ENCODE measurements at regions not wholly inside any gene's neighbourhood (a gene's known extent, or its start where the extent isn't known, plus 50 kb on each side); places are given as distances from the start of the nearest gene placed in this dataset.

DNA sequence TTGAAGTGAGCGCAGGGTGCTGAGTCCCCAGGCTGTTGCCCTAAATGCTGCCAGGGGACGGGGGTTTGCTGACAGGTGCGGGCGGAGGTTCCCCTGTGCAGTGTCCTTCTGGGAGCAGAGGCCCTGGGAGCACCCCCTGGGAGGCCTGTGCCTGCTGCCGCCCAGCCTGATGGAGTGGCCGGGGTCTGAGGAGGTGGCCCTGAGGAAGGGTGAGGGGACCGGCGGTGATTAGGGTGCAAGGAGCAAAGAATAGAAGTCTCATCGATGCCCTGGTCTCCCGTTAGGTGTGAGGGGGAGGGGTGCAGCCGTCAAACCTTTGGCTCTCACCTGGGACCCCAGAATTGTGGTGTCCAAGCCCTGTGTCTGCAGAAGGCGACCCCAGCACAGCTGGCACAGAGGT, 1294.7 kb downstream of the BRD1 start:
- Histone ChIP-seq H3K27ac (ENCODE audit: extremely low read length, insufficient read depth, low read length) (no peak overlapping the region), H3K36me3 (replicated peaks in 1 of 2; ENCODE audit: control insufficient read depth in 1 of 2, insufficient read depth in 2 of 2, low read length in 2 of 2) (no peaks in the 10 kb centered on the region), H3K4me2 (ENCODE audit: low read depth, low read length) (no peak overlapping the region), H3K27me3 (ENCODE audit: control insufficient read depth in 1 of 2, insufficient read depth in 2 of 2, low read length in 2 of 2) (peaks cover 15 to 70% of the 10 kb centered on the region in 2 experiments), H3K79me2 (ENCODE audit: insufficient read depth, low read length) (no peaks in the 10 kb centered on the region), H3K9me3 (ENCODE audit: low read length) (no peaks in the 10 kb centered on the region), H3K9ac (ENCODE audit: insufficient read depth, low read depth, low read length) (no peak overlapping the region), H3K4me1 (ENCODE audit: insufficient read depth, low read length) (no peaks in the 10 kb centered on the region), H2AFZ (ENCODE audit: low read length) (no peak overlapping the region), H4K20me1 (ENCODE audit: insufficient read depth, low read length) (no peaks in the 10 kb centered on the region), H3K4me3 (replicated peaks in 1 of 3; ENCODE audit: insufficient read depth in 1 of 3, low read depth in 2 of 3, low read length in 3 of 3) (no peak overlapping the region)
- intact Hi-C loops (cut with micrococcal nuclease; ENCODE audit: unreplicated experiment) (no loop called here), in situ Hi-C loops (cut with HindIII; ENCODE audit: extremely low pct_ligation_motif_present, low pct_unique_long_range_greater_than_20kb) (no loop called here)
- 11% methylated on average over 7 of the region's 12 CpGs for WGBS (ENCODE audit: low lambda C conversion rate)
- no peak for FAIRE-seq
- no peak for ATAC-seq
- no TSS peak for BruUV-seq (replicated peaks)
- TF ChIP-seq ZNF720 (CRISPR knock-in tag; IDR thresholded peaks at IDR 0.05) (no peak), CEBPB (IDR thresholded peaks at IDR 0.05; ENCODE audit: borderline replicate concordance, low read depth, low read length) (no peak), ARNT (IDR thresholded peaks at IDR 0.05) (no peak)
- no peak for DNase-seq (ENCODE audit: low spot score)
- CTCF ChIA-PET (ENCODE audit: low intra/inter-chr PET ratio, low total read pairs) = no interaction called here
- POLR2A ChIA-PET = no interaction called here

DNA sequence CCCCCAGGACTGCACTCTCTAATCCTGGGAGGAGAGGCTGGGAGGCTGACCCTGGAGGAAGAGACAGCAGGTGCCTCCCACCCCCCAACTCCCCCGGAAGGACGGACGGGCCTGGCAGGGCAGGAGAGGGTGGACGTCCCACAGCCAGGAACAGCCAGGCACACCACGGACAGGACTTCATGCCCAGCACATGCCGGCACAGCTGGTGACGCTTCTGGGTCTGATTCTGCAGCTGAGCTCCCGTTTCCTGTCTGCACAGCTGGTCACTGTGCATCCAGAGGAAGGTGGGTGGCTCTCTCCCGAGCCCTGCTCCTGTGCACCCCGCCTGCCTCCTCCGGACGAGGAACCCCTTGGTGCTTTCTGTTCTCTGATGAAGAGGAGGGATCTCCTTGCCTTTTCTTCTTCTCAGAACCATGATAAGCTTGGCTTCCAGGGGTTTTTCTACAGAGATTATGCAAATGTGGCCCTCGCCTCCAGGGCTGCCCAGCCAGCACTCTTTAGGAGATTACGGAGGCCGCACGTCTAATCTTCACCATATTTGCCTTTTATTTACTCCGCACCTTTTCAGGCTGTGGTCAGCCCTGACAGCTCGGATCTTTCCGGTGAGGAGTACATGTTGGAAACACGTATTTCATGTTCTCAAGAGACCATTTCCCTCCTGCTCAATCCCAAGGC, 1295.8 kb downstream of the BRD1 start:
- FAIRE-seq = no peak
- no peaks in the 10 kb centered on the region for H4K20me1 ChIP-seq (ENCODE audit: insufficient read depth, low read length)
- ChIA-PET CTCF (ENCODE audit: low intra/inter-chr PET ratio, low total read pairs) (no interaction called here), POLR2A (no interaction called here)
- WGBS (ENCODE audit: low lambda C conversion rate) = 12% methylated on average over 8 of the region's 20 CpGs
- no peak overlapping the region for H3K4me2 ChIP-seq (ENCODE audit: low read depth, low read length)
- no TSS peak for BruUV-seq (replicated peaks)
- no peak overlapping the region for H3K9ac ChIP-seq (ENCODE audit: insufficient read depth, low read depth, low read length)
- TF ChIP-seq GTF3A (CRISPR knock-in tag; conservative IDR thresholded peaks at IDR 0.05) (no peak), HOXA5 (CRISPR knock-in tag; IDR thresholded peaks at IDR 0.05) (no peak), HMG20A (CRISPR knock-in tag; IDR thresholded peaks at IDR 0.05; ENCODE audit: borderline replicate concordance) (no peak), ZMYM4 (CRISPR knock-in tag; IDR thresholded peaks at IDR 0.05) (no peak), KAT7 (CRISPR knock-in tag; IDR thresholded peaks at IDR 0.05; ENCODE audit: borderline replicate concordance) (no peak), MAFK (conservative IDR thresholded peaks at IDR 0.05 in 1 of 2, IDR thresholded peaks at IDR 0.05 in 1 of 2; ENCODE audit: low read length in 2 of 2) (no peak)
- TF ChIP-seq, protein P1, sequence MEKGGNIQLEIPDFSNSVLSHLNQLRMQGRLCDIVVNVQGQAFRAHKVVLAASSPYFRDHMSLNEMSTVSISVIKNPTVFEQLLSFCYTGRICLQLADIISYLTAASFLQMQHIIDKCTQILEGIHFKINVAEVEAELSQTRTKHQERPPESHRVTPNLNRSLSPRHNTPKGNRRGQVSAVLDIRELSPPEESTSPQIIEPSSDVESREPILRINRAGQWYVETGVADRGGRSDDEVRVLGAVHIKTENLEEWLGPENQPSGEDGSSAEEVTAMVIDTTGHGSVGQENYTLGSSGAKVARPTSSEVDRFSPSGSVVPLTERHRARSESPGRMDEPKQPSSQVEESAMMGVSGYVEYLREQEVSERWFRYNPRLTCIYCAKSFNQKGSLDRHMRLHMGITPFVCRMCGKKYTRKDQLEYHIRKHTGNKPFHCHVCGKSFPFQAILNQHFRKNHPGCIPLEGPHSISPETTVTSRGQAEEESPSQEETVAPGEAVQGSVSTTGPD (CRISPR knock-in tag; IDR thresholded peaks at IDR 0.05) = no peak
- H3K4me1 ChIP-seq (ENCODE audit: insufficient read depth, low read length) = no peaks in the 10 kb centered on the region
- in situ Hi-C loops (cut with HindIII; ENCODE audit: extremely low pct_ligation_motif_present, low pct_unique_long_range_greater_than_20kb) (no loop called here), intact Hi-C loops (cut with micrococcal nuclease; ENCODE audit: unreplicated experiment) (no loop called here)
- H3K27ac ChIP-seq (ENCODE audit: extremely low read length, insufficient read depth, low read length) = no peak overlapping the region
- no peaks in the 10 kb centered on the region for H3K79me2 ChIP-seq (ENCODE audit: insufficient read depth, low read length)
- no peaks in the 10 kb centered on the region for H3K36me3 ChIP-seq (replicated peaks in 1 of 2; ENCODE audit: control insufficient read depth in 1 of 2, insufficient read depth in 2 of 2, low read length in 2 of 2)
- DNase-seq (ENCODE audit: low spot score) = no peak
- no peak overlapping the region for H2AFZ ChIP-seq (ENCODE audit: low read length)
- peaks cover 15 to 71% of the 10 kb centered on the region in 2 experiments for H3K27me3 ChIP-seq (ENCODE audit: control insufficient read depth in 1 of 2, insufficient read depth in 2 of 2, low read length in 2 of 2)
- no peaks in the 10 kb centered on the region for H3K9me3 ChIP-seq (ENCODE audit: low read length)
- ATAC-seq = no peak
- no peak overlapping the region for H3K4me3 ChIP-seq (replicated peaks in 1 of 3; ENCODE audit: insufficient read depth in 1 of 3, low read depth in 2 of 3, low read length in 3 of 3)

Measured in HepG2 (cell line).